Stomach (tissue), 4 donors: ENCODE measurements at regions not wholly inside any gene's neighbourhood (a gene's known extent, or its start where the extent isn't known, plus 50 kb on each side); places are given as distances from the start of the nearest gene placed in this dataset.

Experiments used
- EP300 ChIP-seq: sonication (generic); formaldehyde crosslinking; IDR thresholded peaks from one replicate; pipeline ENCODE4 v1.6.1; 2017; ENCODE audit warnings: antibody characterized with exemption
- POLR2A ChIP-seq, 4 donors: fragments of 450-650 bp; IDR thresholded peaks; one replicate each; pipeline ENCODE4 v1.6.1; 2016; ENCODE audit warnings: antibody characterized with exemption in 4 of 4, control low read depth in 2 of 4, mild to moderate bottlenecking in 1 of 4, moderate library complexity in 1 of 4
- POLR2AphosphoS5 ChIP-seq, 3 donors: sonication (generic); formaldehyde crosslinking; IDR thresholded peaks; one replicate each; pipeline ENCODE4 v1.6.1; 2016; ENCODE audit warnings: antibody characterized with exemption in 3 of 3
- TF ChIP-seq, protein P1 (sequence below), 7 experiments: fragments of 450-650 bp in 4 of 7; fragments of 200-600 bp in 3 of 7; sonication (generic) in 3 of 7; IDR thresholded peaks; one replicate each; pipeline ENCODE4 v1.5.1; 2016 to 2019; ENCODE audit warnings: antibody characterized with exemption in 7 of 7, control low read depth in 2 of 7, mild to moderate bottlenecking in 1 of 7

DNA sequence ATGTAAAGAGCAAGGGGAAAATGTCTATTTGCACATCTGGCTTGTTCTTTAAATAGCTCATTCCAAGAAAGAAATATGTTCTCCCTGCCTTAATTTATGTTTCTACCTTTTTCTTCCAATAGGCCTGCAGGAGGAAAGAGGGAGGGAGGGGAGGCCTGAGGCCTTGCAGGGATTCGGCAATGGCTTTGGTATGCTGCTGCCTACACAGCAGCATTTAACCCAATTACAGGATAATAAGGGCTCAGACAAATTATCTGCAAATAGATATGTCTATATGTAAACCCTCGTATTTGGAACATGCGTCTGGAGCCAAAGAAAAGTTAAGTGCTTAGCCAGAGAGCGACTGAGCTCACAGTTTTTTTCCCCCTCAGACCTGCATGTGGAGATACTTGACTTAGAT lies 277.2 kb downstream of the CDC5L start:
- TF ChIP-seq, protein P1, sequence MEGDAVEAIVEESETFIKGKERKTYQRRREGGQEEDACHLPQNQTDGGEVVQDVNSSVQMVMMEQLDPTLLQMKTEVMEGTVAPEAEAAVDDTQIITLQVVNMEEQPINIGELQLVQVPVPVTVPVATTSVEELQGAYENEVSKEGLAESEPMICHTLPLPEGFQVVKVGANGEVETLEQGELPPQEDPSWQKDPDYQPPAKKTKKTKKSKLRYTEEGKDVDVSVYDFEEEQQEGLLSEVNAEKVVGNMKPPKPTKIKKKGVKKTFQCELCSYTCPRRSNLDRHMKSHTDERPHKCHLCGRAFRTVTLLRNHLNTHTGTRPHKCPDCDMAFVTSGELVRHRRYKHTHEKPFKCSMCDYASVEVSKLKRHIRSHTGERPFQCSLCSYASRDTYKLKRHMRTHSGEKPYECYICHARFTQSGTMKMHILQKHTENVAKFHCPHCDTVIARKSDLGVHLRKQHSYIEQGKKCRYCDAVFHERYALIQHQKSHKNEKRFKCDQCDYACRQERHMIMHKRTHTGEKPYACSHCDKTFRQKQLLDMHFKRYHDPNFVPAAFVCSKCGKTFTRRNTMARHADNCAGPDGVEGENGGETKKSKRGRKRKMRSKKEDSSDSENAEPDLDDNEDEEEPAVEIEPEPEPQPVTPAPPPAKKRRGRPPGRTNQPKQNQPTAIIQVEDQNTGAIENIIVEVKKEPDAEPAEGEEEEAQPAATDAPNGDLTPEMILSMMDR (IDR thresholded peaks at IDR 0.05), result no peak
- TF ChIP-seq POLR2A (IDR thresholded peaks at IDR 0.05) (no peak), POLR2AphosphoS5 (IDR thresholded peaks at IDR 0.05) (no peak), EP300 (no peak)
